IMR-90 (cell line): ENCODE measurements at regions not wholly inside any gene's neighbourhood (a gene's known extent, or its start where the extent isn't known, plus 50 kb on each side); places are given as distances from the start of the nearest gene placed in this dataset.

Experiments used
- ATAC-seq: fragments of 200-7000 bp; cut with Tn5 transposase; 2 replicates; pipeline ENCODE4 v1.9.1; 2020; ENCODE audit warnings: low read depth, mild to moderate bottlenecking, moderate library complexity
- BruUV-seq: library from RNA; stranded (reverse); fragments of 400-500 nt; replicated peaks from 2 replicates; lab custom pipeline; 2021; lab: Mats Ljungman, UMichigan
- CTCF ChIA-PET: fragments of 300-600 bp; formaldehyde crosslinking; extraction: SDS; loops from one replicate; lab custom pipeline; 2021; ENCODE audit warnings: antibody characterized with exemption; lab: Yijun Ruan, JAX
- POLR2A ChIA-PET: fragments of 300-600 bp; sonication (Branson Sonifier 250); formaldehyde crosslinking; loops from one replicate; lab custom pipeline; 2022; ENCODE audit warnings: antibody characterized with exemption; ENCODE audit not compliant: unreplicated experiment; lab: Charles Lee
- DNase-seq: peaks from one replicate; pipeline ENCODE4 v3.0.0; 2013
- H2AFZ ChIP-seq: replicated peaks from 2 replicates; pipeline ENCODE3; 2013; ENCODE audit warnings: low read length, mild to moderate bottlenecking; ENCODE audit not compliant: poor library complexity
- H2AK5ac ChIP-seq: 2 replicates; pipeline ENCODE4 v1.6.1; 2013; ENCODE audit warnings: low read depth, low read length, inconsistent platforms
- H2AK9ac ChIP-seq: replicated peaks from 2 replicates; pipeline ENCODE3; 2013; ENCODE audit warnings: mild to moderate bottlenecking, low read depth, low read length, moderate library complexity; ENCODE audit not compliant: poor library complexity
- H2BK120ac ChIP-seq: 2 replicates; pipeline ENCODE4 v1.6.1; 2013; ENCODE audit warnings: low read depth, low read length, inconsistent platforms
- H2BK15ac ChIP-seq: 3 replicates; pipeline ENCODE4 v1.6.1; 2013; ENCODE audit warnings: low read depth, low read length, inconsistent platforms
- H2BK20ac ChIP-seq: 2 replicates; pipeline ENCODE4 v1.6.1; 2013; ENCODE audit warnings: low read depth, mild to moderate bottlenecking, inconsistent platforms, low read length, moderate library complexity
- H2BK5ac ChIP-seq: 2 replicates; pipeline ENCODE4 v1.6.1; 2013; ENCODE audit warnings: mild to moderate bottlenecking, low read depth, low read length, inconsistent platforms; ENCODE audit not compliant: poor library complexity, severe bottlenecking
- H3K14ac ChIP-seq: replicated peaks from 2 replicates; pipeline ENCODE4 v1.6.1; 2013; ENCODE audit warnings: low read depth, low read length, inconsistent platforms
- H3K18ac ChIP-seq: 2 replicates; pipeline ENCODE4 v1.6.1; 2013; ENCODE audit warnings: low read depth, low read length, control low read depth
- H3K23ac ChIP-seq: 2 replicates; pipeline ENCODE4 v1.6.1; 2013; ENCODE audit warnings: low read depth, low read length, inconsistent platforms
- H3K27ac ChIP-seq: 2 replicates; pipeline ENCODE4 v1.5.1; 2013; ENCODE audit warnings: mild to moderate bottlenecking, control low read depth, low read length; ENCODE audit not compliant: insufficient read depth
- H3K27me3 ChIP-seq: 2 replicates; pipeline ENCODE4 v1.6.1; 2013; ENCODE audit warnings: low read length; ENCODE audit not compliant: control insufficient read depth, insufficient read depth
- H3K36me3 ChIP-seq: 2 replicates; pipeline ENCODE4 v1.6.1; 2013; ENCODE audit warnings: low read length, mixed read lengths; ENCODE audit not compliant: control insufficient read depth, insufficient read depth
- H3K4ac ChIP-seq: 2 replicates; pipeline ENCODE4 v1.6.1; 2013; ENCODE audit warnings: low read depth, low read length, inconsistent platforms
- H3K4me1 ChIP-seq: 2 replicates; pipeline ENCODE4 v1.6.1; 2013; ENCODE audit warnings: low read length, mixed read lengths; ENCODE audit not compliant: control insufficient read depth, insufficient read depth
- H3K4me2 ChIP-seq: 2 replicates; pipeline ENCODE4 v1.6.1; 2013; ENCODE audit warnings: low read depth, mild to moderate bottlenecking, control low read depth, low read length, moderate library complexity
- H3K4me3 ChIP-seq: 2 replicates; pipeline ENCODE4 v1.5.1; 2013; ENCODE audit warnings: low read depth, mild to moderate bottlenecking, control low read depth, low read length, moderate library complexity; ENCODE audit not compliant: insufficient read depth
- H3K56ac ChIP-seq: 2 replicates; pipeline ENCODE4 v1.6.1; 2013; ENCODE audit warnings: low read length, inconsistent platforms; ENCODE audit not compliant: insufficient read depth; ENCODE audit errors: extremely low read depth
- H3K79me1 ChIP-seq, 2 experiments: 2 replicates each; pipeline ENCODE4 v1.6.1; 2013; ENCODE audit warnings: low read length in 2 of 2, inconsistent platforms in 1 of 2, low read depth in 1 of 2
- H3K9ac ChIP-seq: 2 replicates; pipeline ENCODE4 v1.6.1; 2013; ENCODE audit warnings: low read depth, low read length, control low read depth
- H3K9me1 ChIP-seq: 2 replicates; pipeline ENCODE4 v1.6.1; 2013; ENCODE audit warnings: low read length, inconsistent platforms; ENCODE audit not compliant: insufficient read depth
- H3K9me3 ChIP-seq: 2 replicates; pipeline ENCODE4 v1.6.1; 2013; ENCODE audit warnings: low read length; ENCODE audit not compliant: control insufficient read depth, insufficient read depth
- H4K20me1 ChIP-seq: 2 replicates; pipeline ENCODE4 v1.6.1; 2013; ENCODE audit warnings: low read length, inconsistent platforms; ENCODE audit not compliant: insufficient read depth
- H4K5ac ChIP-seq: 2 replicates; pipeline ENCODE4 v1.6.1; 2013; ENCODE audit warnings: mild to moderate bottlenecking, low read depth, low read length, control low read depth
- H4K8ac ChIP-seq, 2 experiments: 2 replicates each; pipeline ENCODE4 v1.6.1; 2013; ENCODE audit warnings: low read depth in 2 of 2, low read length in 2 of 2, control low read depth in 1 of 2, inconsistent platforms in 1 of 2
- H4K91ac ChIP-seq: 2 replicates; pipeline ENCODE4 v1.6.1; 2013; ENCODE audit warnings: low read depth, low read length, inconsistent platforms; ENCODE audit not compliant: insufficient read depth
- CEBPB ChIP-seq: IDR thresholded peaks from 2 replicates; pipeline ENCODE4 v1.6.1; 2012; ENCODE audit warnings: low read depth, low read length, improper control_type of control experiment
- CHD1 ChIP-seq: IDR thresholded peaks from 2 replicates; pipeline ENCODE4 v1.6.1; 2012; ENCODE audit warnings: low read depth, low read length, improper control_type of control experiment
- CTCF ChIP-seq: conservative IDR thresholded peaks from 2 replicates; pipeline ENCODE4 v1.5.1; 2012; ENCODE audit warnings: mild to moderate bottlenecking, low read depth, low read length, improper control_type of control experiment
- MAFK ChIP-seq: IDR thresholded peaks from 2 replicates; pipeline ENCODE4 v1.6.1; 2012; ENCODE audit warnings: low read depth, low read length, improper control_type of control experiment
- MAZ ChIP-seq: IDR thresholded peaks from 2 replicates; pipeline ENCODE4 v1.6.1; 2012; ENCODE audit warnings: low read depth, mild to moderate bottlenecking, low read length, improper control_type of control experiment, moderate library complexity, borderline replicate concordance
- NFE2L2 ChIP-seq: fragments of 150-350 bp; IDR thresholded peaks from 2 replicates; pipeline ENCODE4 v1.6.1; 2016; ENCODE audit warnings: low read depth, mild to moderate bottlenecking, low read length
- RFX5 ChIP-seq: IDR thresholded peaks from 2 replicates; pipeline ENCODE4 v1.8.0; 2012; ENCODE audit warnings: low read depth, mild to moderate bottlenecking, low read length, moderate library complexity
- USF2 ChIP-seq: fragments of 150-350 bp; IDR thresholded peaks from 2 replicates; pipeline ENCODE4 v1.6.1; 2017; ENCODE audit warnings: mild to moderate bottlenecking, antibody characterized with exemption, low read length, low read depth
- dilution Hi-C: fragments of 300-500 bp; cut with HindIII; formaldehyde crosslinking; loops from one replicate; pipeline ENCODE4 v1.14.3; 2018; ENCODE audit warnings: low sequenced_read_pairs; ENCODE audit not compliant: unreplicated experiment
- in situ Hi-C: fragments of 300-500 bp; cut with MboI; formaldehyde crosslinking; loops from 3 replicates; pipeline ENCODE4 v1.14.3; 2019; ENCODE audit warnings: low sequenced_read_pairs, inconsistent platforms, mixed read lengths
- intact Hi-C: fragments of 100-400 bp; cut with micrococcal nuclease; formaldehyde crosslinking; loops from 2 replicates; pipeline ENCODE4 v1.10.0; 2022

GRCh38 chr18:31213641-31214040, 51.0 kb upstream of the DSC1 start:
- POLR2A ChIA-PET, result no interaction called here
- Histone ChIP-seq H4K5ac (no peak overlapping the region), H3K18ac (no peak overlapping the region), H3K4me1 (no peaks in the 10 kb centered on the region), H2BK120ac (no peak overlapping the region), H3K27ac (no peak overlapping the region), H2BK15ac (no peak overlapping the region), H3K9ac (no peak overlapping the region), H4K91ac (no peak overlapping the region), H3K36me3 (no peaks in the 10 kb centered on the region), H2AK5ac (no peak overlapping the region), H3K14ac (no peak overlapping the region), H2AK9ac (no peak overlapping the region), H3K27me3 (no peaks in the 10 kb centered on the region), H3K23ac (no peak overlapping the region), H3K56ac (no peak overlapping the region), H3K9me3 (peaks cover 4% of the 10 kb centered on the region; the same call in 1 of the 2 replicates), H3K79me1 (no peaks in the 10 kb centered on the region), H3K9me1 (no peaks in the 10 kb centered on the region), H2BK20ac (no peak overlapping the region), H3K4me2 (no peak overlapping the region), H4K8ac (no peak overlapping the region), H4K20me1 (no peaks in the 10 kb centered on the region), H2BK5ac (no peak overlapping the region), H3K4me3 (no peak overlapping the region), H3K4ac (no peak overlapping the region), H2AFZ (no peak overlapping the region)
- intact Hi-C loops (no loop called here), dilution Hi-C loops (no loop called here), in situ Hi-C loops (no loop called here)
- no peak for ATAC-seq
- no TSS peak for BruUV-seq
- CTCF ChIA-PET, result no interaction called here
- TF ChIP-seq MAFK, result no peak
- TF ChIP-seq CEBPB, result no peak
- TF ChIP-seq CTCF, result no peak
- TF ChIP-seq CHD1, result no peak
- TF ChIP-seq NFE2L2, result no peak
- TF ChIP-seq RFX5, result no peak
- no peak for TF ChIP-seq USF2
- no peak for TF ChIP-seq MAZ
- DNase-seq, result no peak
